GM10266 (cell line): ENCODE measurements at regions not wholly inside any gene's neighbourhood (a gene's known extent, or its start where the extent isn't known, plus 50 kb on each side); places are given as distances from the start of the nearest gene placed in this dataset.

ENCODE experiments used
- DNase-seq: peaks from one replicate; pipeline ENCODE4 v3.0.0; 2012; ENCODE audit errors: extremely low spot score
- CTCF ChIP-seq: IDR thresholded peaks from 2 replicates; pipeline ENCODE4 v1.5.1; 2012; ENCODE audit warnings: mild to moderate bottlenecking, low read depth; ENCODE audit not compliant: control insufficient read depth, insufficient read depth; ENCODE audit errors: missing control alignments

GRCh38 chr3:159271799-159272512 is 470.1 kb downstream of the MFSD1 start:
- no peak for DNase-seq
- no peak for TF ChIP-seq CTCF

- no peak for TF ChIP-seq CTCF
- no peak for DNase-seq
Measured at GRCh38 chr3:159273070-159273469, 471.2 kb downstream of the MFSD1 start.

- DNase-seq: no peak
- TF ChIP-seq CTCF: no peak
Measured at GRCh38 chr3:159273608-159274007, 471.8 kb downstream of the MFSD1 start.

- no peak for TF ChIP-seq CTCF
Measured at GRCh38 chr3:159275741-159276140, 473.9 kb downstream of the MFSD1 start.

GRCh38 chr3:159277814-159278213 is 476.0 kb downstream of the MFSD1 start:
- DNase-seq: no peak
- no peak for TF ChIP-seq CTCF

More at GRCh38 chr3:159275741-159276140, 473.9 kb downstream of the MFSD1 start:
- no peak for DNase-seq

- no peak for DNase-seq
- TF ChIP-seq CTCF: no peak
Measured at GRCh38 chr3:159280386-159281191, 478.7 kb downstream of the MFSD1 start.

GRCh38 chr3:159293493-159293892 is 491.6 kb downstream of the MFSD1 start:
- TF ChIP-seq CTCF: no peak
- DNase-seq: no peak
